GM12878 (cell line): ENCODE measurements at regions not wholly inside any gene's neighbourhood (a gene's known extent, or its start where the extent isn't known, plus 50 kb on each side); places are given as distances from the start of the nearest gene placed in this dataset.

ENCODE experiments used
- ATAC-seq: fragments of 200-7000 bp; cut with Tn5 transposase; 3 replicates; pipeline ENCODE4 v1.9.1; 2020; ENCODE audit warnings: mild to moderate bottlenecking, moderate library complexity
- BruUV-seq: library from RNA; stranded (reverse); fragments of 400-500 nt; replicated peaks from 2 replicates; lab custom pipeline; 2021; lab: Mats Ljungman, UMichigan
- CTCF ChIA-PET: fragments of 300-600 bp; sonication (Branson Sonifier 250); formaldehyde crosslinking; extraction: SDS; loops from one replicate; lab custom pipeline; 2021; ENCODE audit warnings: inconsistent platforms; lab: Yijun Ruan, JAX
- POLR2A ChIA-PET: fragments of 350-600 bp; formaldehyde crosslinking; extraction: SDS; loops from one replicate; lab custom pipeline; 2021; ENCODE audit warnings: inconsistent platforms; lab: Charles Lee
- RAD21 ChIA-PET: fragments of 300-600 bp; sonication (Branson Sonifier 250); formaldehyde crosslinking; loops from one replicate; lab custom pipeline; 2023; ENCODE audit warnings: antibody characterized with exemption; ENCODE audit not compliant: unreplicated experiment; lab: Charles Lee
- SMC1A ChIA-PET: fragments of 300-600 bp; sonication (Branson Sonifier 250); formaldehyde crosslinking; loops from one replicate; lab custom pipeline; 2023; ENCODE audit not compliant: unreplicated experiment, uncharacterized antibody; lab: Charles Lee
- DNase-seq: peaks from one replicate; pipeline ENCODE4 v3.0.0-alpha.2; 2011; ENCODE audit warnings: low read depth, low spot score
- FAIRE-seq: peaks from 3 replicates; lab custom pipeline; 2011; peaks lifted over from hg19 to GRCh38; lab: Jason Lieb, UNC
- H2AFZ ChIP-seq: 2 replicates; pipeline ENCODE4 v1.6.0; 2011; ENCODE audit warnings: low read depth, low read length, control low read depth; ENCODE audit not compliant: control insufficient read depth
- H3K27ac ChIP-seq: 2 replicates; pipeline ENCODE4 v1.5.1; 2011; ENCODE audit warnings: control low read depth; ENCODE audit not compliant: control insufficient read depth, insufficient read depth
- H3K27me3 ChIP-seq, 2 experiments: replicated peaks in 1 of 2; 2 replicates each; pipeline versions ENCODE4 v1.6.0 to v1.6.1; 2011; ENCODE audit warnings: low read length in 1 of 2; ENCODE audit not compliant: control insufficient read depth in 2 of 2, insufficient read depth in 2 of 2
- H3K36me3 ChIP-seq, 2 experiments: 2 replicates each; pipeline ENCODE4 v1.5.1; 2011; ENCODE audit warnings: low read length in 1 of 2; ENCODE audit not compliant: control insufficient read depth in 2 of 2, insufficient read depth in 2 of 2
- H3K4me1 ChIP-seq: 2 replicates; pipeline ENCODE4 v1.6.1; 2011; ENCODE audit warnings: mild to moderate bottlenecking, low read length, moderate library complexity, mixed read lengths; ENCODE audit not compliant: control insufficient read depth, insufficient read depth
- H3K4me2 ChIP-seq: 2 replicates; pipeline ENCODE4 v1.6.0; 2011; ENCODE audit warnings: control low read depth; ENCODE audit not compliant: control insufficient read depth, insufficient read depth
- H3K4me3 ChIP-seq: fragments of 200-600 bp; sonication (generic); 2 replicates; pipeline ENCODE4 v1.5.1; 2016
- H3K79me2 ChIP-seq: 2 replicates; pipeline ENCODE4 v1.6.0; 2011; ENCODE audit warnings: low read length; ENCODE audit not compliant: control insufficient read depth, insufficient read depth
- H3K9ac ChIP-seq: 2 replicates; pipeline ENCODE4 v1.8.0; 2011; ENCODE audit warnings: low read length, control low read depth, mixed read lengths; ENCODE audit not compliant: control insufficient read depth, insufficient read depth
- H3K9me3 ChIP-seq: replicated peaks from 3 replicates; pipeline ENCODE4 v1.5.1; 2011; ENCODE audit warnings: mild to moderate bottlenecking, low read length; ENCODE audit not compliant: control insufficient read depth, insufficient read depth
- H4K20me1 ChIP-seq: 2 replicates; pipeline ENCODE4 v1.6.0; 2011; ENCODE audit not compliant: control insufficient read depth, insufficient read depth
- BCL3 ChIP-seq: IDR thresholded peaks from 2 replicates; pipeline ENCODE4 v1.6.1; 2011; ENCODE audit warnings: borderline replicate concordance, low read depth, mild to moderate bottlenecking, moderate library complexity, low read length; ENCODE audit not compliant: insufficient read depth, poor library complexity, severe bottlenecking
- BHLHE40 ChIP-seq, 2 experiments: fragments of 450-650 bp in 1 of 2; IDR thresholded peaks; 2 replicates each; pipeline ENCODE4 v1.6.1; 2011 to 2017; ENCODE audit warnings: low read depth in 2 of 2, borderline replicate concordance in 1 of 2, improper control_type of control experiment in 1 of 2, low read length in 1 of 2, mild to moderate bottlenecking in 1 of 2
- ETV6 ChIP-seq, 2 experiments: fragments of 450-650 bp in 1 of 2; IDR thresholded peaks in 1 of 2; conservative IDR thresholded peaks in 1 of 2; 2 replicates each; pipeline ENCODE4 v1.6.1; 2014; ENCODE audit warnings: antibody characterized with exemption in 1 of 2, borderline replicate concordance in 1 of 2, low read depth in 1 of 2, mild to moderate bottlenecking in 1 of 2, moderate library complexity in 1 of 2
- HDGF ChIP-seq: fragments of 450-650 bp; IDR thresholded peaks from 2 replicates; pipeline ENCODE4 v1.6.1; 2016; ENCODE audit warnings: antibody characterized with exemption
- NR2C1 ChIP-seq: fragments of 450-650 bp; IDR thresholded peaks from 2 replicates; pipeline ENCODE4 v1.6.1; 2017; ENCODE audit warnings: antibody characterized with exemption, mild to moderate bottlenecking, moderate library complexity
- SKIL ChIP-seq: fragments of 450-650 bp; IDR thresholded peaks from 2 replicates; pipeline ENCODE4 v1.6.1; 2017; ENCODE audit warnings: mild to moderate bottlenecking, low read depth, inconsistent platforms; ENCODE audit not compliant: poor library complexity, severe bottlenecking
- SMAD1 ChIP-seq: fragments of 450-650 bp; IDR thresholded peaks from 2 replicates; pipeline ENCODE4 v1.6.1; 2018; ENCODE audit warnings: mild to moderate bottlenecking, low read depth; ENCODE audit not compliant: partially characterized antibody
- TCF3 ChIP-seq: IDR thresholded peaks from 2 replicates; pipeline ENCODE4 v1.6.1; 2012; ENCODE audit warnings: low read depth, mild to moderate bottlenecking, low read length, borderline replicate concordance; ENCODE audit not compliant: insufficient read depth
- ZBTB40 ChIP-seq: fragments of 450-650 bp; IDR thresholded peaks from 2 replicates; pipeline ENCODE4 v1.6.1; 2016; ENCODE audit warnings: mild to moderate bottlenecking, moderate library complexity, borderline replicate concordance
- WGBS: methylation state at CpG from one replicate; pipeline ENCODE4 v1.1.6; 2016; ENCODE audit warnings: low lambda C conversion rate; ENCODE audit not compliant: insufficient replicate concordance, insufficient coverage; ENCODE audit errors: missing lambda C conversion rate; 5-methylcytosine and 5-hydroxymethylcytosine counted together
- in situ Hi-C: fragments of 300-500 bp; cut with MboI; formaldehyde crosslinking; loops from 9 replicates; pipeline ENCODE4 v1.14.3; 2018; ENCODE audit warnings: mixed read lengths
- intact Hi-C: fragments of 100-400 bp; cut with micrococcal nuclease; formaldehyde crosslinking; loops from one replicate; pipeline ENCODE4 v1.14.2; 2022; ENCODE audit not compliant: unreplicated experiment

- TF ChIP-seq SKIL (no peak), SMAD1 (no peak)
These were observed 332.0 kb downstream of the RPS24 start (continued) for GRCh38 chr10:78365694-78366093.

- Histone ChIP-seq H3K9ac (no peak overlapping the region), H3K9me3 (no peaks in the 10 kb centered on the region), H3K4me2 (no peak overlapping the region), H3K79me2 (no peaks in the 10 kb centered on the region), H3K36me3 (no peaks in the 10 kb centered on the region), H2AFZ (no peak overlapping the region), H3K27me3 (peaks cover 0 to 7% of the 10 kb centered on the region in 2 experiments; a peak in 3 of 4 replicates), H4K20me1 (no peaks in the 10 kb centered on the region), H3K27ac (no peak overlapping the region), H3K4me1 (no peaks in the 10 kb centered on the region), H3K4me3 (no peak overlapping the region)
- ChIA-PET CTCF (no interaction called here), POLR2A (no interaction called here), SMC1A (no interaction called here), RAD21 (no interaction called here)
- FAIRE-seq (no peak), DNase-seq (no peak), ATAC-seq (no peak)
- 10% methylated on average over 15 of the region's 15 CpGs for WGBS
- in situ Hi-C loops (no loop called here), intact Hi-C loops (no loop called here)
- BruUV-seq = no TSS peak
- TF ChIP-seq NR2C1 (no peak), BCL3 (no peak), ZBTB40 (no peak), BHLHE40 (IDR thresholded peaks at IDR 0.05; ENCODE audit: borderline replicate concordance in 1 of 2, low read depth in 2 of 2, low read length in 1 of 2) (no peak), TCF3 (no peak), HDGF (no peak), ETV6 (conservative IDR thresholded peaks at IDR 0.05 in 1 of 2, IDR thresholded peaks at IDR 0.05 in 1 of 2; ENCODE audit: borderline replicate concordance in 1 of 2, low read depth in 1 of 2) (no peak)
These were observed 333.2 kb downstream of the RPS24 start for GRCh38 chr10:78366663-78367411.
